GM18520 (cell line): ENCODE measurements at regions not wholly inside any gene's neighbourhood (a gene's known extent, or its start where the extent isn't known, plus 50 kb on each side); places are given as distances from the start of the nearest gene placed in this dataset.
"Not testable (repeated sequence)": the region's sequence is repeated elsewhere in the genome, so short reads cannot be mapped to it uniquely, and the experiment has no call there.

ENCODE experiments used
- ATAC-seq: cut with Tn5 transposase; IDR thresholded peaks from one replicate; pipeline ENCODE4 v1.9.1; 2021; ENCODE audit not compliant: unreplicated experiment

- ATAC-seq, result no peak
These were observed 291.4 kb downstream of the C1D start for GRCh38 chr2:67771380-67771779.

- no peak for ATAC-seq
These were observed 290.3 kb downstream of the C1D start for GRCh38 chr2:67772216-67773170.

DNA sequence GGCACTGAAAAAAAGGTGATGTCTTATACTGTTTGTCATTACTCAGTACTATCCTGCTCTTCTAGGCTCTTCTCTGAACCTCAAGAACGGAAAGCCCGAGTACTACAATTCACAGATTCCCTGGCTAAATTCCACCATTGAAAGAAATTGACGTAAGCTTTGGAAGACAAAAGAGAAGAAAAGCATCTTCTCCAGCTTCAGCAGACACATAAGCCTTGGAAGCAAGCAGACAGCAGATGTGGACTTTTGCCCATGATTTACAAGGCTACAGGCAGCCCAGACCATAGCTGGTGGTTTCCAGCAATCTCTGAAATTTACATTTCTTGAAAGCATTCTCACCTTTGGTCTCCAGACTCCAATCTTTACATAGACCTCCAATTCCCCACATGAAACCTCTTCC is 289.0 kb downstream of the C1D start:
- no peak for ATAC-seq

DNA sequence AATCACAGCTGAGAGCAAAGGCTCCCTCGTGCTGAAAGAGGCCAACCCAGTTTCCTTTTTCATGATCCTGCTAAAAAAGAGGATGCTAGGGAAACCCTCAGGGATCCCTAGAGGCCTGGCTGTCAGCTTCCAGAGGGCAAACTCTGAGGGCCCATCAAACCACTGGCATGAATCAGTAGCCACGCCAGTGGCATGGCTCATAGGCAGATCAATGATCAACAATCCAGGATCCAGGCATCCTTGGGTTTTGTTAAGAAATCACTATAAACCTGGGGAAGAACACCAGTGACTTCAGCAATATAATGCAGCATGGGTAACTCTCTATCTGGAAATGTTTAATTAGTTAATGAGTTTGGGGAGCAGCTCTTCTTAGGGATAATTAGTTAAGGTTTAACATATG is 286.5 kb downstream of the C1D start:
- no peak for ATAC-seq

GRCh38 chr2:67777010-67777409 is 285.8 kb downstream of the C1D start:
- no peak for ATAC-seq

GRCh38 chr2:67777836-67778429 is 284.9 kb downstream of the C1D start:
- ATAC-seq, result no peak

DNA sequence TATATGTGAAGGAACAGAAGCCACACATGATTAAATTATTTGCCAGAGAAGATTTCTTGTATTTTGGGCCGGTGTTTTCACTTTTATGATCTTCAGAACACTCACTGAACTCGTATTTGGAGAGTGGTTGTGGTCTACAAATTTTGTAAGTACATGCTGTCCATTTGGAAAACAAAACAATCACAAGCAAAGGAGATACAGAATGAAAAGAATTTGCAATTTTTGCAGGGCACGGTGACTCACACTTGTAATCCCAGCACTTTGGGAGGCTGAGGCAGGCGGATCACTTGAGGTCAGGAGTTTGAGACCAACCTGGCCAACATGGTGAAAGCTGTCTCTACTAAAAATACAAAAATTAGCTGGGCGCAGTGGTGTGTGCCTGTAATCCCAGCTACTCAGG is 282.0 kb downstream of the C1D start:
- ATAC-seq, result not testable (repeated sequence)

DNA sequence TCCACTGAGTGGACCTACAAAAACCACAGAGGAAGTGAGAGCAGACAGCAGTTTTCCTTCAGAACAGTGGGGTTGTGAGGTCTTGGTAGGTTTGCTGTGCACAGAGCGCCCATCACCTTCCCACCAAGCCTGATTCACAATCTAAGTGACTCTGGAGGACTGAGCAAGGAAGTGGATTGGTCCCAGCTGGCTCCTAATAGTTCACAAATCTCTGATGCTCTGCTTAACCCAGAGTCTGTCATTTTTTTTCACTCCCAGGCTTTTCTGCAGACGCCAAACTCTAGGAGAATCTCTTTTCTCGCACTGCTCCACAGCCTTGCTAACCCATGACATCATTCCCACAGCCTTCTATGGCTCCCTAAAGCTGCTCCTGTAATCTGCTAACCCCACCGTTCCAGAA is 280.4 kb downstream of the C1D start:
- no peak for ATAC-seq

GRCh38 chr2:67783026-67783425 is 279.8 kb downstream of the C1D start:
- no peak for ATAC-seq

GRCh38 chr2:67790622-67791021 is 272.2 kb downstream of the C1D start:
- no peak for ATAC-seq

GRCh38 chr2:67792191-67792590 is 270.6 kb downstream of the C1D start:
- ATAC-seq, result no peak

GRCh38 chr2:67792681-67793091 is 270.1 kb downstream of the C1D start:
- ATAC-seq, result no peak

GRCh38 chr2:67797801-67798540 is 264.8 kb downstream of the C1D start:
- no peak for ATAC-seq

GRCh38 chr2:67798541-67799160 is 264.2 kb downstream of the C1D start:
- no peak for ATAC-seq

- no peak for ATAC-seq
These were observed 262.9 kb downstream of the C1D start for GRCh38 chr2:67799886-67800285.

- ATAC-seq, result no peak
These were observed 260.5 kb downstream of the C1D start for GRCh38 chr2:67802291-67802690.

- ATAC-seq, result no peak
These were observed 260.0 kb downstream of the C1D start for GRCh38 chr2:67802824-67803223.

- no peak for ATAC-seq
These were observed 256.0 kb downstream of the C1D start for GRCh38 chr2:67806816-67807215.

GRCh38 chr2:67808112-67808511 is 254.7 kb downstream of the C1D start:
- no peak for ATAC-seq

GRCh38 chr2:67812682-67813081 is 250.1 kb downstream of the C1D start:
- no peak for ATAC-seq

DNA sequence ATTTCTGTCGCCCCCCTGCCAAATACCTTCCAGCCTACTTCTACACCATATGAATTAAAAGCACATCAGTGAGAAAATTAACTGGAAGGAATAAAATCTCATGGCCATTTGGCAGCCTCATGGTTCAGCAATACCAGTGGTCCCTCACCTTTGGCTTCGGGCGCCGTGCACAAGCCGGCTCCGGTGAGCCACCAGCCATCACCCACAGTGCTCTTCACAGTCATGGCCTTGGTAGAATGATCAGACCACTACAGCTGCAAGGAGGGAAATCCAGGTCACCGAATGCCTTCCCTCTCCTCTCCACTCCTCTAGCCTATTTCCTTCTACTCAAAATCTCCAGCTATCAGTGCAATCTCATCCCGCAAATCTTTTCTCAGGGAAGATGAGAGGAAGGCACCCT is 239.1 kb downstream of the C1D start:
- no peak for ATAC-seq
